ENCODE measurements at regions not wholly inside any gene's neighbourhood (a gene's known extent, or its start where the extent isn't known, plus 50 kb on each side); places are given as distances from the start of the nearest gene placed in this dataset.
A peak's percentile ranks its signal among the peaks of the same experiment; 100 is the strongest.

DNA sequence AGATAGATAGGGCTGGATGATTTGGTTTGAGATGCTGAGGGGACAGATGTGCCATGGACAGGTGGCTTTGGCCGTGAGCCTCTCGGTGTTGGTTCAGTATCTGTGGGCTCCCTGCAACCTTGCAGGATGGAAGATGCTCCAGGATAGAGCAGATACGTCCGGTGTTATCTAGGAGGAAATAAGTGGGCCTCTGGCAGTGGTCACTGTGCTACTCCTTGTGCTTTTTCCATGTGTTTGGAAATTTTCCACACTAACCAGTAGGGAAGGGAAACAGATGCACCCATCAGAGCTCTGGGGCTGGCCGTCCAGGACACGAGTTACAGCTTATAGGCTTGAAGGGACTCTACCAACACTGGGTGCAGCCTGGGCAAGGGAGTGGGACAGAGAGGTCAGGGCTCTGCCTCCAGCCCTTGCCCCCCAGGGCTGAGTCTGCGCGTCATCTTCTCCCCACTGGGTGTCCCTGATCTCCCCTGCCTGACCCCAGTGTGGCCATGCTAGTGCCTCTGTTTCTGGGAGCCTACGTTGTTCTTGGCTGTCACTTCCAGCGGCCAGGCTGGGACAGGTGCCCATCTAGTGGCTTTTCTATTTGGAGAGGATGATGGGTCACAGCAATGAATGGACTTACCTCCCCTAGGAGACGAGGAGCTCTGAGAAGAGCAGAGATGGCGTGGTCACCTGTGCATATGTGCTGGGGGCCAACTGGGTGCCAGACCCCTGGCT lies 166.9 kb downstream of the SEC14L1 start:
- no peak for DNase-seq (ENCODE audit: low read depth in 2 of 2)

DNA sequence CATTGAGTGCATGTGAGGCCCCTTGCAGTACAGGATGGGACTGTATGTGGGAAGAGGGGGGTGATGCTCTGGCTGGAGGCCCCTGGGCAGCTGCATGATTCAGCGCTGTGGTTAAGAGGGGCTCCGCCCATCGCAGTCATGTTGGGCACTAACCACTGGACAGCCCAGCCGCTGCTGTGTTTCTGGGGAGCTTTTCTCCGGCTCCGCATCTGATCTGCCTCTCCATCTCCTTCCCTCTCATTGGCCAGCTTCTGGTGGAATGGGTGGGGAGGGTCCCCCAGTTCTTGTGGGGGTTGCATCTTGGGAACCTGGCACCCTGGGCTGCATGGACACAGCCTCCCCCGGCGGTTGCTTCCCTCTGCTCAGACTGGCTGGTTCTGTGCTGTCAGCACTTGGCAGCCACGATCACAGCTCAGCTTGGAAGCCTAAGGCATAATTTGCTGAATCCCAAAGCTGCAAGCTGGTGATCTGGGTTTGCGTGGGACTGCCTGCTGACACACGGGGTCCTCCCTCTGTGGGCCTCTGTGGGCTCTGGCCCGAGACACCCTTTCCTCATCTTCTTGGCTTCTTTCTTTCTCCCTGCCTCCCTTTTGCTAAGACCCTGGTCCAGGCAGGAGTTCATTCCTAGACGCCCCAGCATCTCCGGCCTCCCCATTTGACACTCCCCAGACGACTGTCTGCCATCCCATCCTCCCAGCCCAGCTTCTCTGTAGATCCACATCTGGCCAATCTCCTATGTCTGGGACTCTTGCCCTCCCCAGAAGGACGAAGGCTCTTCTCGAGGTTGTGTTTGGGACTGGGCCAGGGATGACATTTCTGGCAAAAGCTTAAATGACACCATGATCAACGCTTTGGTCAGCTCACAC lies 168.3 kb downstream of the SEC14L1 start:
- no peak for DNase-seq (ENCODE audit: low read depth in 2 of 2)

DNA sequence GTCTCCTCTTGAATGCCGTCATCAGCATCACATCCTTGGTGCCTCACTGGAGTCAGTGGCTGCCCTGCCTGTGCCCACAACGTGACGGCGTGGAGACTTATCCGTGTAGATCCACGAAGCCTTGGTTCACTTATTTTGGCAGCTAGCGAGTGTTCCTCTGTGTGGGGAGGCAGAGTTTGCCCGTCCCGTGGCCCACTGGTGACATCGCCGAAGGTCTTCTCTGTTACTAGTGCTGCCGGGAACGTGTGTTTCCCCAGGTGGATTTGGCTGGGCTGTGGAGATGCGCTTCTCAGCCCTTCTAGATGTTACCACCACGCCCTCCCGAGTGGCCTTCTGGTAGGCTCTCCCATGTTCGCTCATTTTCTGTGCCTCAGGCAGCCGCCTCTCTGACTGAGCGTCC lies 169.6 kb downstream of the SEC14L1 start:
- DNase-seq (ENCODE audit: low read depth in 2 of 2) = no peak

DNA sequence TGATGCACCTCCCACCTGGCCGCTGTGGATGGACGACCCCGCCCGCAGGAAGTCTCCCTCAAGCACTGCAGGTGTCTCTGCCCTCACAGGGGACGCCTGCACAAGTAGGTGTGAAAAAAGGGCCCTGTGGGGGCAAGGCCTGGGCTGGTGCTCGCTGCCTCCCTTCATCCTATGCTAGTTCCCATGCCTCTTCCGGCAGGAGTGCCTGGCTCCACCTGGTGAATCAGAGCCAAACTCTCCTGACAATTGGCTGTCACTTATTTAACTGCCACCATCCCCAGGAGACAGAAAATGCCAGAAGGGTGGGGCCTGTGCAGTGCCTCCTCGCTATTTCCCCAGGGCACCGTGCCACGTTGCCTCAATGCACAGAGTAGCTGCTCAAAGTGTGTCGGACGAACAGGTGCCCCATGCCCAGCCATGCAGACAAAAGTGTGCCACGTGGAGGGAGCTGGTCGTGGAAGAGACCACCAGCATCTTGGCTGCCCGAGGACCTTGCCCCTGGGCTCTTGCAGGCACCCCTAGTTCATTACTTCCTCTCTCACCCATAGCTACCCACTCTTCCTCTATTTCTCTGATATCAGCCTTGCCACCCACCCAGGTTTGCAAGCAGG lies 170.7 kb downstream of the SEC14L1 start:
- DNase-seq (ENCODE audit: low read depth in 2 of 2) = no peak

DNA sequence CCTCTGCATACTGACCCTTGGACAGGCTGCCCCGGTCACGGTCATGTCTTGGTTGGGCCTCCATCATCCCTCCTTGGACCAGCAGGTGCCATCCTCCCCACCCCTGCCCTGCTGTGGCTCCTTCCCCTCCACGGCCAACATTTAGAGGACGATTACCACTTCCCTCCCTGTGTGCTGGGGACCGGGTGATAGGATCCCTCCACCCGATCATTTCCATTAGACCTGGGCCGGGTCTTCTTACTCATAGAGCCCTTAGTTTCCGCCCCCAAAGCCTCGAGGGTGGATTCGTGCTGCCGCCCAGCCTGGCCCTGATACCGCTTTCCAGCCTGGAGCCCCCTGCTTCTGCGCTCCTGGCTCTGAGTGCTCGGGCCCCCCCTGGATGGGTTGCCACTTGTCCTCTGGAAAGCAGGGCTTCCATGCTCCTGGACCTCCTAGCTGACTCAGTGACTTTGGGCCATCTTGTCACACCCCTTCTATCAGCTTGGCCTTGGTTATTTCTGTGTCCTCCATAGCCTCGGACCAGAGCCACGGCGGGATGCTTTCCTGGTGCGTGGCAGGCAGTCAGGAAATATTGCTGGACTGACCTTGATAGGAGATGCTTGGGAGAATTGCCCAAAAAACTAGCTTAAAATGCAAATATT lies 171.4 kb downstream of the SEC14L1 start:
- DNase-seq (ENCODE audit: low read depth in 2 of 2) = no peak

DNA sequence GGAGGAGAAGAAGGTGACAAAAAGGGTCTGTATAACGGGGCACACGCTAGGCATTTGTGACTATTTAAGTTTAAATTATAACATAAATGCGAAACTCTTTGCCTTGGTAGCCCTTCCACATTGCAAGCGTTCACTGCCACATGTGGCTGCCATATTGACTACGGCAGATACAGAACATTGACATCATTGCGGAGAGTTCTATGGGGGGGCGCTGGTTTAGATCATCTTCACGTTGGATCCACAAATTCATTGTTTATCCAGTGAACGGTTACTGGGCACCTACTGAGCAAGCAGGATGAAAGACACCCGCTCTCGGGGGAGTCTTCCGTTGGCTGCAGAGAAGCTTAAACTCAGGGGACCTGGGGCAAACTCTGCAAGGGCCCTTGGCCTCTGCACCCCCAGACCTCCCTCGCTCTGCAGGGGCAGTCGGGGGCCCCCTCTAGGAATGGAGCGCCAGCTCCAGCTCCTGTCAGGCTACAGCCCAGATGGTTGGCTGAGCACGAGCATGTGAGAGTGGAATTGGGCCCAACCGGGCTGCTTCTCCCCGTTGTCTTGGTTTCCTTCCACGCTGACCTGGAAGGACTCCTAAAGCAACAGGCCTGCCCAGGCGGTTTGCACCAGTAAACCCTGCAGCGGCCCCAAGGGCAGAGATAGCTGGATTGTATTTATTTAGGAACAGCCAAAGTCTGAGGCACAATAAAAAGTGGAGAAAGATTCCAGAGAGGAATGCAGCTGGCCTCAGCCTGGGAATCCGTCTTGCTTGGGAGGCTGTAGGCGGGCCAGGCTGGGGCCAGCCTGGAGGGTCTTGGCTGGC lies 172.2 kb downstream of the SEC14L1 start:
- no peak for DNase-seq (ENCODE audit: low read depth in 2 of 2)

DNA sequence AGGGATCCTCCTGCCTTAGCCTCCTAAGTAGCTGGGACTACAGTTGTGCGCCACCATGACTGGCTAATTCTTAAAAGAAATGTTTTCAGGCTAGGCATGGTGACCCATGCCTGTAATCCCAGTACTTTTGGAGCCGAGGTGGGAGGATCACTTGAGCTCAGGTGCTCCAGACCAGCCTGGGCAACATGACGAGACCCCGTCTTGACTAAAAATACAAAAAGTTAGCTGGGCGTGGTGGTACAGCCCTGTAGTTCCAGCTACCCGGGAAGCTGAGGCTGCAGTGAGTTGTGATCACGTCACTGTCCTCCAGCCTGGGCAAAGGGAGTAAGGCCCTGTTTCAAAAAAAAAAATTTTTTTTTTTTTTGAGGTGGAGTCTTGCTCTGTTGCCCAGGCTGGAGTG lies 173.1 kb downstream of the SEC14L1 start:
- no peak for DNase-seq (ENCODE audit: low read depth in 2 of 2)

DNA sequence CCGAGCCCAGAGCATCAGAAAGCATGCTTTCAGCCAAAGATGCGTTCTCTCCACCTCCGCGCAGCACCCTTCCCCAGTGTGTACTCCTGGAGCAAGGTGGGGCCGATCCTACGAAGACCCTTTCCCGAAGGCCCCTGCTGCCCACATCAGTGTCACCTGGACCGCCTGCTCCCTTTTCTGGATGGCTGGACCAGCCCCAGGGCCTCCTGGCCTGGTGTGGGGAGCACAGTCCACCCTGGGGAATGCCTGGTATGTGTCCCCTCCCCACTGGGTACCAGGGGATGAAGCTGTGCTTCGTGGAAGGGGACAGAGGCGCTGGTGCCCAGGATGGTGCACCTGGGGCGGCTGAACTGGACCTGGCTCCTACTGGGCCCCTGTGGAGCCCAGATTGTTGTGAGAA lies 173.8 kb downstream of the SEC14L1 start:
- DNase-seq (ENCODE audit: low read depth in 2 of 2) = no peak

DNA sequence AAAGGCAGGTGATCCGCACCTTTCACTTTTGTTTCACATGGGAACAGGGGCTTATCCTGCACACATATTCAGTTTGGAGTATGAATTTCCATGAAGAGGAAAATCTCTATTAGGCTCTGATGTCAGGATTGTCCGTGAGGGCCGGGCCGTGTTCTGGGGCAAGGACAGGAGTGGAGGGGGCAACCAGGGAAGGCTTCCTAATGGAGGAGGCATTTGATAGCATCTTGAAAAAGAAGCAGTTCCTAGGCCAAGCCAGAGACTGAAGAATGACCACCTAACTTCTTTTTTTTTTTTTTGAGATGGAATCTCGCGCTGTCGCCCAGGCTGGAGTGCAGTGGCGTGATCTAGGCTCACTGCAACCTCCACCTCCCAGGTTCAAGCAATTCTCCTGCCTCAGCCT lies 174.2 kb downstream of the SEC14L1 start:
- DNase-seq (ENCODE audit: low read depth in 2 of 2) = no peak

DNA sequence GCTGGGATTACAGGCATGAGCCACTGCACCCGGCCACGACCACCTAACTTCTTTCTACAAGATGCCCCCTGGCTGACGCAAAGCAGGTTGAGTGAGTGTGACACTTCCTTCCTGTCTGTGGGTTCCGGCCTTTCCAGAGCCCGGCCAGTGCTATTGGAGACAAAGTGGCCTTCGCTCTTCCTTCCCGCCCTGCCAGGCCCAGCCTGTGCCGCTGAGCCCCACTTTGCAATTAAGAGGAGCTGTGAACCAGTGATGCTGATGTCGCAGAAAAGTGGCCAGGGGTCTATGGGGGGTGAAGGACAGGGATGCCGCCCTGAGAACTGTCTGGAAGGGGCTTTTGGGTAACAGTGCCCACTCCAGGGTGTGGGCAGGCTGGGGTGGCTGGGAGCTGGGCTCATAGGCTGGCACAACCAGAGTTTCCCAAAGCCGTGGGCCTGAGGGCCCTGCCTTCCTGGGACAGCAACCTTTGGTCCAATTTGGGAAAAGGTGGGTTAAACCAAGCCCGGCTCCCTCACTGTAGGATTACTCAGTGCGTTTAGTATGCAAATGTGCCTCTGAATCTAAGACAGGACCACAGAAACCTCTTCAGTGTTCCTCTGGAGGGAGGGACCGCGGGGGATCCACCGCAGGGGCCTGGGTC lies 174.9 kb downstream of the SEC14L1 start:
- DNase-seq (ENCODE audit: low read depth in 2 of 2) = no peak

DNA sequence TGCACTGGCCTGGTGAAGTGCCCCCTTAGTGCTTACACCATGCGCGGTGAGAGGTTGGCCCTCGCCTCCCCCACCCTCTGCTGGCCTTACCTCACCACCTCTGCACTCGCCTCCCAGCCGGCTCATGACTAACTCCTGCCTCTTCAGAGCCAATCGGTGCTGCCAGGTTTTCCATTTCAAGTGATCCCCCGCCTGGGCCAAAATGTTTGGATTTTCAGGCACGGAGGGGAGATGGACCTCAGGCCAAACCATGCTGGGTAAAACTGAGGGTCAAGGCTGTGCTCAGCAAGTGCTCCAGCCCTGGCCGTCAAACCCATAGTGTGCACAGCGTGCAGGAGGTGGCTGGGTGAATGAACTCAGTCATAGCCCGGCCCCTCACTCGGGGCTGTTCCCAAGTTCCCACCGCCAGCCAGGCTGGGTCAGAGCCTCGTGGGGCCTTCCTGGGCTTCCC lies 175.4 kb downstream of the SEC14L1 start:
- no peak for DNase-seq (ENCODE audit: low read depth in 2 of 2)

DNA sequence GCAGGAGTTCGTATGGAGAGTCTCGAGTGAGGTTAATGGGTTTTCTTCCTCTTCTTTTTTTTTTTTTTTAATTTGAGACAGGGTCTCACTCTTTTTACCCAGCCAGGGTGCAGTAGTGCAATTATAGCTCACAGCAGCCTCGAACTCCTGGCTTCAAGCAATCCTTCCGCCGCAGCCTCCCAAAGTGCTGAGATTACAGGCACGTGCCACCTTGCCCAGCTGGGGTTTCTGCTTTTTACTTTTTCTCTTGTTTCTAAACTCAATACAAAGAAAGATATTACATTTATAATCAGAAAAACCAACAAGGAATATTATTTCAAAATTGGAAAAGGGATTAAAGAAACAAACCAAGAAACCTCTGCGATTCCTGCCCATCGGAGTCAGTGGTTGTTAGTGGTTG lies 175.9 kb downstream of the SEC14L1 start:
- no peak for DNase-seq (ENCODE audit: low read depth in 2 of 2)

DNA sequence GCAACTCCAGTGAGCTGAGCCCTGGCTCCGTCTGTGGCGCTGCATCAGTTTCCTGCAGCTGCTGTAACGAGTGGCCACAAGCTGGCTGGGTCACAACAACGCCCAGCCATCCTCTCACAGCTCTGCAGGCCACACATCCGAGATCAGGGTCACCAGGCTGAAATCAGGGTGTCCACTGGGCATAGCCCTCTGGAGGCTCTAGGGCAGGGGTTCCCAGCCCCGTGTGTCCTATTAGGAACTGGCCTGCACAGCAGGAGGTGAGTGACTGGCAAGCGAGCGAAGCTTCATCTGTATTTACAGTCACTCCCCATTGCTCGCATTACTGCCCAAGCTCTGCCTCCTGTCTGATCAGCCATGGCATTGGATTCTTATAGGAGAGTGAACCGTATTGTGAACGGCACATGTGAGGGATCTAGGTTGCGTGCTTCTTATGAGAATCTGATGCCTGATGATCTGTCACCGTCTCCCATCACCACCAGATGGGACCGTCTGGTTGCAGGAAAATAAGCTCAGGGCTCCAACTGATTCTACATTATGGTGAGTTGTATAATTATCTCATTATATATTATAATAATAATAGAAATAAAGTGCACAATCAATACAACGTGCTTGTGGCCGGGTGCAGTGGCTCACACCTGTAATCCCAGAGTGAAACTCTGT lies 176.5 kb downstream of the SEC14L1 start:
- no peak for DNase-seq (ENCODE audit: low read depth in 2 of 2)

DNA sequence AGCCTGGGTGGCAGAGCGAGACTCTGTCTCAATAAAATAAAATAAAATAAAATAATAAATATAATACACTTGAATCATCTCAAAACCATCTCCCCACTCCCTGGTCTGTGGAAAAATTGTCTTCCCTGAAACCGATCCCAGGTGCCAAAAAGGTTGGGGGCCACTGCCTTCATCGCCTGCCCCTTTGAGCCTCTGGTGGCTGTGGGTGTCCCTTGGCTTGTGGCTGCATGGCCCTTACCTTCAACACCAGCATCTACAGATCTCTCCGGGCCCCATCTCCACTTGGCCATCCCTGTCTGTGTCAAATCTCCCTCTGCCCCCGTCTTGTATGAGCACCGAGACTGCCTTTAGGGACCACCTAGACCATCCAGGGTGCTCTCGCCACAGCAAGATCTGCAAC lies 177.3 kb downstream of the SEC14L1 start:
- DNase-seq (ENCODE audit: low read depth in 2 of 2) = no peak

DNA sequence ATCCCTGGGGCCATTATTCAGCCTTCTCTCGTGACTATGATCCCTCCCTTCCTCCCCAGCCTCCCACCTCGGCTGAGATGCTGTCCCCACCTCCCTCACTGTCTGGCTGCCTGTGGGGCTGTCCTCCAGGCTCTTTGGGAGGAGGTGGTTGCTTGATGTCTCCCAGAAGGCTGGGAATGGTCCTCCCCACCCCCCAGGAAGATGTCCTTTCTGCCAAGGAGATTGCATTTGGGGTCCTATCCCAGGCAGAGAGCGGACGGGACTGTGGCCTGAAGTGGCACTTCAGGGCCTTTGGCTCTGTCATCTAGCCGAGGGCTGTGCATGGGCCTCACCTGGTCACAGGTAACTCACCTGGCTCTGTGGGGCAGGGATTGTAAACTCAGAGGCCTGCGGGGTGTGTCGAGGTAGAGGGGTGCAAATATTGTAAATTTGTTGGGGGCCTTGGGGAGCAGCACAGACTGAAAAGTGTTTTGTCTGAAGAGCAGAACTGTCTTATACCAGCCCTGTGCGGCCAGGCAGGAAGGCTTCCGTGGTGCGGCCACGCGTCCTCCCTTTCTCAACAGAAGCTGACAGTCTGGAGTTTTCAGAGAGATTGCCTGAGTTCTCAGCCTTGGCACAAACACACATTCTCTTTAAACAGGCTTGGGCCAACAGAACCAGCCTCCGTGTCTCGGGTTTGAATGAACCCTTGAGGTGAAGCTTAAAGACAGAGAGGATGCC lies 177.9 kb downstream of the SEC14L1 start:
- DNase-seq (ENCODE audit: low read depth in 2 of 2) = no peak

DNA sequence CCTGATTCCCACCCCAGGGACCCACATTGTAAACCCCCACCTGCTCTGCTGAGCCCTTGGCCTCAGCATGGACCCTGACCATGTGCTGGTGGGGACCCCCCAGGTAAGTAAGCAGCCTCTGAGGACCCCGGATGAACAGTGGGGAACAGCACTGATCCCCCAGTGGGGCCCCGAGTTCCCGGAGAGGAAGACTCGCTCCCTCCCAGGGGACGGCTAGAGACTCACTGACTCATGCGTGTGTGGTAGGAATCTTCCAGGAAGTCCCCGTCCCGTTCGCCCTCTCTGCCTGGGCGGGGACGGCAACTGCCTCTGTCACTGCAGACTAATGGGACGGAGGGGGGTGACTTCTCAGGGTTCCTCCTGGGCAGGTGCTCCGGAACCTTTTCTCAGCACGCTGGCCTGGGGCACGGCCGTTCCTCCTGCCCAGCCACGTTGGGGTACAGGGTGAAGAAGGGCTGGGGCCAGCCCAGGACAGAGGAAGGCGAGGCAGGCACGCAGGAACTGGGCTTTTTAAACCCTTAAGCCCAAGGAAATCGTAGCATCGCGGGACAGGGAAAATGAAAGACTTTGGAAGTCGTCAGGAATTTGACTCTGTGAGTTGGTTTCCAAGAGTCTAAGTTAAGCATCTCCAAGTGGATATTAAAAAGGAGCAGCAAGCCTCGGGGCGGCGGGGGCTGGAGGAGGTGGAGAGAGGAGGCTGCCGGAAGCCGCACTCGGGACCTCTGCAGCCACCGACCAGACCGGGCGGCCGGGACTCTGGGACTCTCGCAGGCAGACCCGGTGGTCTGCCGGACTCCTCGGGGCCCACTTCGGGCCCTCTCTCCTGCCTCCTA lies 178.7 kb downstream of the SEC14L1 start:
- DNase-seq (ENCODE audit: low read depth in 2 of 2) = no peak

DNA sequence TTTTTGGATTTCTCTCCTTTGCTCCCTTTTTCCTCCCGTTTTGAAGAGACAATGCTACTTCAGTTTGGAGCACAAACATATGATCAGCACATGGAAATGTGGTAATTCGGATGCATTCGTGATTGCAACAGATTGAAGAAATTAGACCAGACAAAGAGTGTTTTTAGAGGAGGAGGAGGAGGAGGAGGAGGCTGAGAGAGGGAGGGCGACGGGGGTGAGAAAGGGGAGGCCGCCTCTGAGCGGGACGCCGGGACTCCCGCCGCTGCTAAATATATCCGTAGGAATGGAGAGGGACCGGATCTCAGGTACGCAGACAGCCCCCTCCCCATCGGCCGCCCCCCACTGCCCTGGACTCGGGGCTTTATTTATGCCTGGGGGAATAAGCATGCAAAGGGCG lies 179.3 kb downstream of the SEC14L1 start:
- peak; percentile 71 to 74 for DNase-seq (ENCODE audit: low read depth in 2 of 2)

DNA sequence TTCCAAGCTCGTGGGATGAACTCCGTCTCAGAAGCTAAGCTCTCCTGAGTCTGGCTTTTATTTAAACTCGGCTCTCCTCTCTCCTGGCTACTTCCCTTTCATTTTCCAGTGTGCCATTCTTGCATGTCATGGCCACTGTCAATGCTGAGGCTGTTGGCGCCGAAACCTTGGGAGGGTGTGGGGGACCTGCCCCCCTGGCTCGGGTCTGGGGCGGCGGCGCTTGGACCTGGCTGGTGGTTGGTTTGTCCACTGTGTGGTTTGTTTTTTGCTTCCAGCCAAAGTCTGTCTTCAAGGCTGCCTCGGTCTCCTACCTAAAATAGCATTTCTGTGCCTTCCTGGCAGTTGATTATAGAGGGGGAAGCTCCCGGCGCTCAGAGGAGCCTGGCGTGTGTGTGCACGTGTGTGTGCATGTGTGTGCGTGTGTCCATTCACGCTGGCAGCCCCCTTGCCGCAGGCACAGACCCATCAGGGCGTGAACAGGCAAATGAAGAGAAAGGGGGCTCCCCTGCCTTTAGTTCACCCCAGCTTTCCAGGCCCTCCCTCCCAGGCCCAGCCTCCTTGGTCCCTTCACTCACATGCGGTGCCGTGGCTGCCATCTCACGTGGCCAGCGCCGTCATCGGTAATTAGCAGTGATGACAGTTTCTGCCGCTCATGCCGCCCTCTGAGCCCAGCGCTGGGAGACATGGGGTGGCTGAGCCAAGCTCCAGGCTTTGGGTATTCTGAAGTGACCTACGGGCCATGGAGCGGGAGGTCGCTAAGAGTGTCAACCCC lies 179.9 kb downstream of the SEC14L1 start:
- no peak for DNase-seq (ENCODE audit: low read depth in 2 of 2)

Data from fibroblast of skin of left biceps (primary cell).